HK-2 (cell line): ENCODE measurements at regions not wholly inside any gene's neighbourhood (a gene's known extent, or its start where the extent isn't known, plus 50 kb on each side); places are given as distances from the start of the nearest gene placed in this dataset.

Source experiments
- DNase-seq: peaks from one replicate; pipeline ENCODE4 v3.0.0-alpha.2; 2018; ENCODE audit not compliant: unreplicated experiment

DNA sequence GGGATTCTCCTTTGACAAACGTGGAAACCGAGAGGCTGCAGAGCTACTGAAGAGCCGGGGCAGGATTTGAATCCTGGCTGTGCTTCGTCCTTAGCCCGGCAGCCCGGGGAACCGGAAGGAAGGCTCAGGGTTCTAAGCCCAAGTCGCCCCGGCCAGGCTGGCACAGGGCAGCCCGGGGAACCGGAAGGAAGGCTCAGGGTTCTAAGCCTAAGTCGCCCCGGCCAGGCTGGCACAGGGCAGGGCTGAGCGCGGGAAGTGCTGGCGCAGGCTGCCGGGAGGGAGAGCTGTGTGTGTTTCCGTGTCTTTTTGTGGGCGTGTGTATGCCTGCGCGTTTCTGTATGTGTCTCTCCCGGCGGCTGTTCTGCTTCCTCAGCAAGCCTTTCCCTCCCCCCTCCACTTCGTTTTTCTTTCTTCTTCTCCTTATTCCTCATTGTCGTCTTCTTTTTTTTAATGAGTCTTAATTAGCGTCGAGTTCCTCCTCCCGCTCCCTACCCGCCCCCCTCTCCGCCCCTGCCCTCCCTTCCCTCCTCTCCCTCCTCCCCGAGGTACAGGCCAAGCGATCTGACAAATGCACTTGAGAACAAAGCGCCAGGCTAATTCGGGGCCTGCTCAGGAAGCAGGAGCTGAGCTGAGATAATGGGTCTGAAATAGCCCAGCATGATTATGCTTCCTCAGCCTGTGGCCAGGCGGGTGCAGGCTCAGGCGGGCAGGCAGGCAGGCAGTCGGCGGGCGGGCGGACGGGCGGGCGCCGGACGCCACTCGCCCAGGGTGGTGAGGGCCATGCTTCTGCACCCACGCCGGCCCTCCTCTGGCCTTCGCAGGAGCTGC, 65.9 kb downstream of the EFNB1 start:
- peak; percentile 14 for DNase-seq

DNA sequence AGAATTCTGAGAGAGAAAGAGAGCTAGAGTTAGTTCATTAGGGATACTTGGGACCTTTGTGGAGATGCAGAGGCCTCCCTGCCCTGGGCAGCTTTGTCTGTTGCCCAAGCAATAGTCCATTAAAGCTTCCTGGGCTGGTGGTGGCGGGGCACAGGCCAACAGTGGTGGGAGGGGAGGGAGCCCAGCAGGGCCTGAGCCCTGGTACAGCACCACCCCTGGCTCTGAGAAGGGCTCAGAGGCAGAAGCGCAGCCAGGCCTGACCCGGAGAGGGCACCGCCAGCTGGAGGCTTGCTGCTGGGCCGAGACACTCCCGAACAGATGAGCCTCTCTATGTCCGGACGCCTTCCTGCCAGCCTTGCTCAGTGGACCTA, 65.3 kb downstream of the EFNB1 start:
- no peak for DNase-seq

DNA sequence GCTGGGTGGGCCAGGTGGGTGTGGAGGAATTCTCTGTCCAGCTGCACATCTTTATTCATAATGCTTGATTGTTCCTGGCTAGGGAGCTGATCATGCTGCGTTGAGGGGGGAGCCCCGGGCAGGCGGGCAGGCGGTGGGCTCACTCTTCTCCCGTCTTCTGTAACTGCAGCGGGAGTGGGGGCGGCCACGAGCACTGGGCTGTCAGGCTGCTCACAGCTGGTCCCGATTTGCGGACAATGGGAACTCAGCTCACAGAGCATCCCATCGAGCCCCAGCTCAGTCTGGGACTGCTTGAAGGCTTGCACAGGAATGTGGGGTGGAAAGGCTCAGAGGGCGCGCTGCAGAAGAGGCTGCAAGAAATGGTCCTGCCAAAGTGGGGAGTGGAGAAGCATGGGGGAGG, 63.8 kb downstream of the EFNB1 start:
- DNase-seq, result no peak

DNA sequence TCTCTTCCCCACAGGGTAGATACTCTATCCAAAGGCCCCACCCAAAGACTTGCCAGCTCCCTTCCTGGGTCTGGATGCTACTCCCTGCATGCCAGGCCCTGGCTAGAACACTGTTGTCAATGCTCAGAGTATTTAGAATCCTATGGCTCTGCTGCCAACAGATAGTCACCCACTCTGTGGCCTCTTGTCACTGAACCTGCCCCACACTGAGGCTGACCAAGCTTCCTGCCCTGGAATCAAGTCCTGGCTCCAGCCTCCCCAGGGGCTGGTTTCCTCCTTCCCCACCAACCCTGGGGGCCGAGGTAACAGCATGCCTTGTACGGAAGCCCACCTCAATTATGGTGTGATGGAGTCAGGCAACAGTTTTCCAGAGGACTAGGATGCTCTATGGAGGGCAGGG, 63.3 kb downstream of the EFNB1 start:
- DNase-seq, result no peak
